IPS-15b (cell line): ENCODE measurements at regions not wholly inside any gene's neighbourhood (a gene's known extent, or its start where the extent isn't known, plus 50 kb on each side); places are given as distances from the start of the nearest gene placed in this dataset.
"Not testable (repeated sequence)": the region's sequence is repeated elsewhere in the genome, so short reads cannot be mapped to it uniquely, and the experiment has no call there.

ENCODE experiments used
- H3K27me3 ChIP-seq: one replicate; pipeline ENCODE4 v1.6.1; 2013; ENCODE audit warnings: low read length; ENCODE audit not compliant: control insufficient read depth, insufficient read depth
- H3K36me3 ChIP-seq: one replicate; pipeline ENCODE4 v1.6.1; 2013; ENCODE audit warnings: low read length; ENCODE audit not compliant: control insufficient read depth, insufficient read depth
- H3K4me1 ChIP-seq: one replicate; pipeline ENCODE4 v1.6.1; 2013; ENCODE audit warnings: mild to moderate bottlenecking, low read length; ENCODE audit not compliant: control insufficient read depth, insufficient read depth
- H3K4me3 ChIP-seq: one replicate; pipeline ENCODE4 v1.5.1; 2013; ENCODE audit warnings: low read depth, low read length
- H3K9ac ChIP-seq: one replicate; pipeline ENCODE4 v1.6.1; 2013; ENCODE audit warnings: low read depth, mild to moderate bottlenecking, low read length
- H3K9me3 ChIP-seq: one replicate; pipeline ENCODE4 v1.6.1; 2013; ENCODE audit warnings: mild to moderate bottlenecking, low read length; ENCODE audit not compliant: control insufficient read depth, insufficient read depth

- Histone ChIP-seq H3K4me3 (no peak overlapping the region), H3K36me3 (no peaks in the 10 kb centered on the region), H3K4me1 (no peaks in the 10 kb centered on the region), H3K27me3 (peaks cover 7% of the 10 kb centered on the region), H3K9me3 (no peaks in the 10 kb centered on the region), H3K9ac (no peak overlapping the region)
Measured at GRCh38 chr3:198096015-198096414, 136.0 kb downstream of the LMLN start.

- Histone ChIP-seq H3K9ac (no peak overlapping the region), H3K4me1 (no peaks in the 10 kb centered on the region), H3K36me3 (no peaks in the 10 kb centered on the region), H3K27me3 (peaks cover 5% of the 10 kb centered on the region), H3K9me3 (no peaks in the 10 kb centered on the region), H3K4me3 (no peak overlapping the region)
Measured at GRCh38 chr3:198097048-198097447, 137.0 kb downstream of the LMLN start.

DNA sequence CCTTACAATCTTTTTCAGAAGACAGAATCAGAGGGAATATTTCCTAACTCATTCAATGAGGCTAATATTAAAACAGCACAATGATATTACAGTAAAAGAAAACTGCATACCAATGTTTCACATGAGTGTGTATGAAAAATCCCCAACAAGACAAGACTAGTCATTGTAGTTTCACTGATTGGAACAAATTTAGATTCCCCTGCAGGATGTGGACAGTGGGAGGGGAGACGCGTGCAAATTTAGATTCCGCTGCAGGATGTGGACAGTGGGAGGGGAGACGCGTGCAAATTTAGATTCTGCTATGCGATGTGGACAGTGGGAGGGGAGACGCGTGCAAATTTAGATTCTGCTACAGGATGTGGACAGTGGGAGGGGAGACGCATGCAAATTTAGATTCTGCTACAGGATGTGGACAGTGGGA, 138.7 kb downstream of the LMLN start:
- H3K4me1 ChIP-seq, H3K27me3 ChIP-seq, H3K9me3 ChIP-seq, H3K9ac ChIP-seq, H3K4me3 ChIP-seq, H3K36me3 ChIP-seq: not testable (repeated sequence)

DNA sequence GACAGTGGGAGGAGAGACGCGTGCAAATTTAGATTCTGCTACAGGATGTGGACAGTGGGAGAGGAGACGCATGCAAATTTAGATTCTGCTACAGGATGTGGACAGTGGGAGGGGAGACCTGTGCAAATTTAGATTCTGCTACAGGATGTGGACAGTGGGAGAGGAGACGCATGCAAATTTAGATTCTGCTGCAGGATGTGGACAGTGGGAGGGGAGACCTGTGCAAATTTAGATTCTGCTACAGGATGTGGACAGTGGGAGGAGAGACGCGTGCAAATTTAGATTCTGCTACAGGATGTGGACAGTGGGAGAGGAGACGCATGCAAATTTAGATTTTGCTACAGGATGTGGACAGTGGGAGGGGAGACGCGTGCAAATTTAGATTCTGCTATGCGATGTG, 143.1 kb downstream of the LMLN start:
- not testable (repeated sequence) for H3K9me3 ChIP-seq, H3K27me3 ChIP-seq, H3K4me1 ChIP-seq, H3K36me3 ChIP-seq, H3K4me3 ChIP-seq, H3K9ac ChIP-seq

- H3K27me3 ChIP-seq = peaks cover 16% of the 10 kb centered on the region
- no peak overlapping the region for H3K9ac ChIP-seq
- no peak overlapping the region for H3K4me3 ChIP-seq
- no peaks in the 10 kb centered on the region for H3K4me1 ChIP-seq
- no peaks in the 10 kb centered on the region for H3K36me3 ChIP-seq
- no peaks in the 10 kb centered on the region for H3K9me3 ChIP-seq
Measured at GRCh38 chr3:198106265-198106664, 146.2 kb downstream of the LMLN start.

DNA sequence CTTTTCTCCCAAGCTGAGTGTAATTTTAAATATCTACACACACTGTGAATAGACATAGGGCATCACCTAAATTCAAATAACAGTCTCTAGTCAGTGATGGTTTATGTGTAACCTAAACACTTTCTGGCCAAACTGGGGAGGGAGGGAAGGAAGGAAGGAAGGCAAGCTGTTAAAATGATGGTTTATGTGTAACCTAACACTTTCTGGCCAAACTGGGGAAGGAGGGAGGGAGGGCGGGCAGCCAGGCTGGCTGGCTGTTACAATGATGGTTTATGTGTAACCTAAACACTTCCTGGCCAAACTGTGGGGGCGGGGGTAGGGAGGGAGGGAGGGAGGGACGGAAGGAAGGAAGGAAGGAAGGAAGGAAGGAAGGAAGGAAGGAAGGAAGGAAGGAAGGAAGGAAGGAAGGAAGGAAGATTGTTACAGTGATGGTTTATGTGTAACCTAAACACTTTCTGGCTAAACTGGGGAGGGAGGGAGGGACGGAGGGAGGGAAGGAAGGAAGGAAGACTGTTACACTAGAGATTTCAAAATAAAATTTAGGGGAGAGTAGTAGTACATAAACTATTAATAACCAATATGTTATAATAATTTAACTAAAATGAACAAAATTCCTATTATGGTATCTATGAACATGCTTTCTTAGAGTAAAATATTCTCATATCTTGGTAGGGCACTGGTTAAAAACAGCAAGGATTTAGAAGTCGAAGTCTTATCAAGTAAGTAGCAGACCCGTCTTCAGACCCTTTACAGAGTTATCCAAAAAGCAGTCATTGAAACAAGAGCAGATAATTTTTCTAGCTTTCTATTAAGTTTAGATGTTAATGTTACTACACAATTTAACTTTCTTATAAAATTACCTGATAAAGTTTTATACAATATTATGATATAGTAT, 148.1 kb downstream of the LMLN start:
- peaks cover 2% of the 10 kb centered on the region for H3K4me1 ChIP-seq
- H3K36me3 ChIP-seq = no peaks in the 10 kb centered on the region
- H3K27me3 ChIP-seq = peaks cover 34% of the 10 kb centered on the region
- no peaks in the 10 kb centered on the region for H3K9me3 ChIP-seq
- H3K9ac ChIP-seq = no peak overlapping the region
- H3K4me3 ChIP-seq = no peak overlapping the region

DNA sequence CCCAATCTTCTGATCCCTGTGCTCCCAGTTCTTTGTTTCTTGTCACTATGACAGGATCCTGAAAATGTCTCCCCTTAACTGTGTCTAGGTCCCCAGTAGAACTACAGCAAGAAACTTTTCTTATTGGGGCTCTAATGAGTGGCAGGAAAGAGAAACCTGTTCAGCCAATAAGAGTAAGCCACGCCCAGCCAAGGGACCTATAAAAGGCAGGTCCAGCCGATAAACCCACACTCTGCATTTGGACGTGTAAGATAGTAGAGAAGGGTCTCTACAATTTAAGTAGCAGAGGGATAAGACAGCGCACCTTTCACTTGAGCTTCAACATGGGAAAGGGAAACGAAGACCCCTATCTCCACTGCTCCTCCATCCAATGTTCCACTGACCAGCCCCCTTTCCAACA, 149.9 kb downstream of the LMLN start:
- Histone ChIP-seq H3K9me3 (no peaks in the 10 kb centered on the region), H3K27me3 (peaks cover 52% of the 10 kb centered on the region)

GRCh38 chr3:198112031-198112430, 152.0 kb downstream of the LMLN start:
- peaks cover 4% of the 10 kb centered on the region for H3K4me1 ChIP-seq
- no peak overlapping the region for H3K9ac ChIP-seq
- no peaks in the 10 kb centered on the region for H3K9me3 ChIP-seq
- H3K4me3 ChIP-seq = no peak overlapping the region
- H3K36me3 ChIP-seq = no peaks in the 10 kb centered on the region
- peaks cover 68% of the 10 kb centered on the region for H3K27me3 ChIP-seq

More for the DNA sequence above, 149.9 kb downstream of the LMLN start:
- Histone ChIP-seq H3K4me3 (no peak overlapping the region), H3K36me3 (no peaks in the 10 kb centered on the region), H3K9ac (no peak overlapping the region), H3K4me1 (peaks cover 4% of the 10 kb centered on the region)

GRCh38 chr3:198113206-198114053, 153.4 kb downstream of the LMLN start:
- no peaks in the 10 kb centered on the region for H3K36me3 ChIP-seq
- H3K4me3 ChIP-seq = peak overlapping the region; percentile 43
- H3K4me1 ChIP-seq = peaks cover 4% of the 10 kb centered on the region
- no peak overlapping the region for H3K9ac ChIP-seq
- H3K9me3 ChIP-seq = no peaks in the 10 kb centered on the region
- H3K27me3 ChIP-seq = peaks cover 74% of the 10 kb centered on the region

DNA sequence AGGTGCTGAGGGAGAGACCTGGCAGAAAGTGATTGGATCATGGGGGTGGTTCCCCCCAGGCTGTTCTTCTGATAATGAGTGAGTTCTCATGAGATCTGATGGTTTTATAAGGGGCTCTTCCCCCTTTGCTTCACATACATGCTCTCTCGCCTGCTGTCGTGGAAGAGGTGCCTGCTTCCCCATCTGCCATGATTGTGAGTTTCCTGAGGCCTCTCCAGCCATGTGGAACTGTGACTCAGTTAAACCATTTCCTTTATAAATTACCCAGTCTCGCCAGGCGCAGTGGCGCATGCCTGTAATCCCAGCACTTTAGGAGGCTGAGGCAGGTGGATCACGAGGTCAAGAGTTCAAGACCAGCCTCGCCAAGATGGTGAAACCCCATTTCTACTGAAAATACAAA, 154.5 kb downstream of the LMLN start:
- H3K9me3 ChIP-seq, H3K9ac ChIP-seq: not testable (repeated sequence)
- peaks cover 76% of the 10 kb centered on the region for H3K27me3 ChIP-seq

GRCh38 chr3:198122184-198122583, 162.2 kb downstream of the LMLN start:
- not testable (repeated sequence) for H3K27me3 ChIP-seq, H3K4me1 ChIP-seq, H3K9me3 ChIP-seq, H3K4me3 ChIP-seq, H3K9ac ChIP-seq, H3K36me3 ChIP-seq

More for the DNA sequence above, 154.5 kb downstream of the LMLN start:
- not testable (repeated sequence) for H3K4me1 ChIP-seq, H3K4me3 ChIP-seq, H3K36me3 ChIP-seq
